Liver (tissue), 3 donors: ENCODE measurements at regions not wholly inside any gene's neighbourhood (a gene's known extent, or its start where the extent isn't known, plus 50 kb on each side); places are given as distances from the start of the nearest gene placed in this dataset.

Source experiments
- FOXA1 ChIP-seq: IDR thresholded peaks from 2 replicates; pipeline ENCODE4 v1.6.1; 2016; ENCODE audit warnings: antibody characterized with exemption
- FOXA2 ChIP-seq: IDR thresholded peaks from 2 replicates; pipeline ENCODE4 v1.6.1; 2016; ENCODE audit warnings: antibody characterized with exemption
- GABPA ChIP-seq, 2 donors: IDR thresholded peaks in 1 of 2; conservative IDR thresholded peaks in 1 of 2; 2 replicates each; pipeline ENCODE4 v1.6.1; 2016; ENCODE audit warnings: antibody characterized with exemption in 2 of 2, mild to moderate bottlenecking in 1 of 2, moderate library complexity in 1 of 2
- RAD21 ChIP-seq, 2 donors: IDR thresholded peaks; 2 replicates each; pipeline ENCODE4 v1.6.1; 2016; ENCODE audit warnings: antibody characterized with exemption in 2 of 2, mild to moderate bottlenecking in 2 of 2
- SP1 ChIP-seq: IDR thresholded peaks from 2 replicates; pipeline ENCODE4 v1.6.1; 2018; ENCODE audit warnings: antibody characterized with exemption, mild to moderate bottlenecking
- TF ChIP-seq, protein P1 (sequence below): fragments of 150-350 bp; IDR thresholded peaks from 2 replicates; pipeline ENCODE4 v1.5.1; 2017; ENCODE audit warnings: improper control_type of control experiment, low read depth, low read length; ENCODE audit not compliant: missing input control
- TF ChIP-seq, protein P2 (sequence below): IDR thresholded peaks from 2 replicates; pipeline ENCODE4 v1.6.1; 2016; ENCODE audit warnings: antibody characterized with exemption
- TF ChIP-seq, protein P3 (sequence below): IDR thresholded peaks from 2 replicates; pipeline ENCODE4 v1.6.1; 2016; ENCODE audit warnings: antibody characterized with exemption
- TF ChIP-seq, protein P4 (sequence below): IDR thresholded peaks from 2 replicates; pipeline ENCODE4 v1.6.1; 2016; ENCODE audit warnings: antibody characterized with exemption, mild to moderate bottlenecking
- donor health status: healthy.
- donor health status: healthy.

DNA sequence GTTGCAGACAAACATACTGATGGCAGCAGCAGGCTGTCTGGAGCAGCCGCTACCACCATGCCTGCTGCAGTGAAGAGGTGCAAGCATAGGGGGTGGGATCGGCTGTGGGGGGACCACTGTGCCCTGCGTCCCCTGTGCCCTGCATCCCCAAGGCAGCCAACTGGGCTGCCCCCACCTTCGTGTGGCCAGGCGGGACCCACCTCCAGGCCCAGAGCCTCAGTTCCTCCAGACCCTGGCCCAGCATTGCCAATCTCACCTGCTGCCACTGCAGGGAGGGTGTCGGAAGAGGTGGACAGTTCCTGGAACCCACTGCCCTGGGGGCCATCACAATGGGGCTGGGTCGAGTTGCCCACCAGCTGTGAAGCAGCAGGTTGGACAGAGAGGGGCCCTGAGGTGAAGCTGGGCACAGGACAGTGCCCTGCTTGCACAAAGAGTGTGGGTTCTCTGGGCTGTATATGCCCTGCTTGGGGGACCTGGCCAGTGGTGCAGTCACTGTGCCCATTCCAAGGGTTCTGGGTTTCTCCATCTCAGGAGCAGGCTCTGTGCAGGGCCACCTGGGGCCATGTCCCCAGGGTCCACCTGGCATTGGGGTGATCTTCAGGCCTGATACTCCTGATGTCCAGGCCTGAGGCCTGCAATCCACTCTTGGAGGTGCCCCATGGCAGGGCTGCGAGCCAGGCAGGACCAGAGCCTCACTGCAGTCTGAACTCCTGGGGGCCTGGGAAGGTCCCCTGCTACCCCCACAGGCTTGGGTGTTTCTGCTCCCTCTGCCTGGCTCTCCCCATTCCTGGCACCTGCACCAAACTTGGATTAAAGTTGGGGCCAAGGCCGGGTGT is 261.4 kb upstream of the NRIP1 start:
- TF ChIP-seq, protein P1, sequence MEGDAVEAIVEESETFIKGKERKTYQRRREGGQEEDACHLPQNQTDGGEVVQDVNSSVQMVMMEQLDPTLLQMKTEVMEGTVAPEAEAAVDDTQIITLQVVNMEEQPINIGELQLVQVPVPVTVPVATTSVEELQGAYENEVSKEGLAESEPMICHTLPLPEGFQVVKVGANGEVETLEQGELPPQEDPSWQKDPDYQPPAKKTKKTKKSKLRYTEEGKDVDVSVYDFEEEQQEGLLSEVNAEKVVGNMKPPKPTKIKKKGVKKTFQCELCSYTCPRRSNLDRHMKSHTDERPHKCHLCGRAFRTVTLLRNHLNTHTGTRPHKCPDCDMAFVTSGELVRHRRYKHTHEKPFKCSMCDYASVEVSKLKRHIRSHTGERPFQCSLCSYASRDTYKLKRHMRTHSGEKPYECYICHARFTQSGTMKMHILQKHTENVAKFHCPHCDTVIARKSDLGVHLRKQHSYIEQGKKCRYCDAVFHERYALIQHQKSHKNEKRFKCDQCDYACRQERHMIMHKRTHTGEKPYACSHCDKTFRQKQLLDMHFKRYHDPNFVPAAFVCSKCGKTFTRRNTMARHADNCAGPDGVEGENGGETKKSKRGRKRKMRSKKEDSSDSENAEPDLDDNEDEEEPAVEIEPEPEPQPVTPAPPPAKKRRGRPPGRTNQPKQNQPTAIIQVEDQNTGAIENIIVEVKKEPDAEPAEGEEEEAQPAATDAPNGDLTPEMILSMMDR: no peak
- TF ChIP-seq FOXA1: no peak
- TF ChIP-seq SP1: no peak
- TF ChIP-seq GABPA (IDR thresholded peaks at IDR 0.05 in 1 of 2, conservative IDR thresholded peaks at IDR 0.05 in 1 of 2): no peak
- no peak for TF ChIP-seq FOXA2
- TF ChIP-seq, protein P2, sequence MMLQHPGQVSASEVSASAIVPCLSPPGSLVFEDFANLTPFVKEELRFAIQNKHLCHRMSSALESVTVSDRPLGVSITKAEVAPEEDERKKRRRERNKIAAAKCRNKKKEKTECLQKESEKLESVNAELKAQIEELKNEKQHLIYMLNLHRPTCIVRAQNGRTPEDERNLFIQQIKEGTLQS: no peak
- TF ChIP-seq, protein P3, sequence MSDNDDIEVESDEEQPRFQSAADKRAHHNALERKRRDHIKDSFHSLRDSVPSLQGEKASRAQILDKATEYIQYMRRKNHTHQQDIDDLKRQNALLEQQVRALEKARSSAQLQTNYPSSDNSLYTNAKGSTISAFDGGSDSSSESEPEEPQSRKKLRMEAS: no peak
- TF ChIP-seq, protein P4, sequence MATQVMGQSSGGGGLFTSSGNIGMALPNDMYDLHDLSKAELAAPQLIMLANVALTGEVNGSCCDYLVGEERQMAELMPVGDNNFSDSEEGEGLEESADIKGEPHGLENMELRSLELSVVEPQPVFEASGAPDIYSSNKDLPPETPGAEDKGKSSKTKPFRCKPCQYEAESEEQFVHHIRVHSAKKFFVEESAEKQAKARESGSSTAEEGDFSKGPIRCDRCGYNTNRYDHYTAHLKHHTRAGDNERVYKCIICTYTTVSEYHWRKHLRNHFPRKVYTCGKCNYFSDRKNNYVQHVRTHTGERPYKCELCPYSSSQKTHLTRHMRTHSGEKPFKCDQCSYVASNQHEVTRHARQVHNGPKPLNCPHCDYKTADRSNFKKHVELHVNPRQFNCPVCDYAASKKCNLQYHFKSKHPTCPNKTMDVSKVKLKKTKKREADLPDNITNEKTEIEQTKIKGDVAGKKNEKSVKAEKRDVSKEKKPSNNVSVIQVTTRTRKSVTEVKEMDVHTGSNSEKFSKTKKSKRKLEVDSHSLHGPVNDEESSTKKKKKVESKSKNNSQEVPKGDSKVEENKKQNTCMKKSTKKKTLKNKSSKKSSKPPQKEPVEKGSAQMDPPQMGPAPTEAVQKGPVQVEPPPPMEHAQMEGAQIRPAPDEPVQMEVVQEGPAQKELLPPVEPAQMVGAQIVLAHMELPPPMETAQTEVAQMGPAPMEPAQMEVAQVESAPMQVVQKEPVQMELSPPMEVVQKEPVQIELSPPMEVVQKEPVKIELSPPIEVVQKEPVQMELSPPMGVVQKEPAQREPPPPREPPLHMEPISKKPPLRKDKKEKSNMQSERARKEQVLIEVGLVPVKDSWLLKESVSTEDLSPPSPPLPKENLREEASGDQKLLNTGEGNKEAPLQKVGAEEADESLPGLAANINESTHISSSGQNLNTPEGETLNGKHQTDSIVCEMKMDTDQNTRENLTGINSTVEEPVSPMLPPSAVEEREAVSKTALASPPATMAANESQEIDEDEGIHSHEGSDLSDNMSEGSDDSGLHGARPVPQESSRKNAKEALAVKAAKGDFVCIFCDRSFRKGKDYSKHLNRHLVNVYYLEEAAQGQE: no peak
- TF ChIP-seq RAD21 (IDR thresholded peaks at IDR 0.05): no peak
